ENCODE measurements at regions not wholly inside any gene's neighbourhood (a gene's known extent, or its start where the extent isn't known, plus 50 kb on each side); places are given as distances from the start of the nearest gene placed in this dataset.

GRCh38 chr3:182136008-182136910 lies 424.5 kb downstream of the SOX2 start:
- TF ChIP-seq CTCF (IDR thresholded peaks at IDR 0.05): no peak
- no peak for TF ChIP-seq POLR2A (IDR thresholded peaks at IDR 0.05)
- TF ChIP-seq POLR2AphosphoS5 (IDR thresholded peaks at IDR 0.05): no peak

Measured in prostate gland (tissue), 2 donors.